Mesenchymal stem cell (in vitro differentiated cells and primary cell): ENCODE measurements at regions not wholly inside any gene's neighbourhood (a gene's known extent, or its start where the extent isn't known, plus 50 kb on each side); places are given as distances from the start of the nearest gene placed in this dataset.

Experiments
- DNase-seq: peaks from one replicate; pipeline ENCODE4 v3.0.0-alpha.2; 2013
- H2AFZ ChIP-seq: one replicate; pipeline ENCODE4 v1.6.1; 2013; ENCODE audit warnings: low read depth, mild to moderate bottlenecking, control low read depth, inconsistent platforms, low read length, moderate library complexity
- H2AK5ac ChIP-seq: 2 replicates; pipeline ENCODE4 v1.6.1; 2013; ENCODE audit warnings: low read length, moderate library complexity, mild to moderate bottlenecking, inconsistent platforms; ENCODE audit not compliant: severe bottlenecking
- H2BK120ac ChIP-seq: one replicate; pipeline ENCODE4 v1.6.1; 2013; ENCODE audit warnings: low read depth, mild to moderate bottlenecking, inconsistent platforms, low read length, moderate library complexity
- H2BK12ac ChIP-seq, 2 experiments: one replicate each; pipeline ENCODE4 v1.6.1; 2013; ENCODE audit warnings: inconsistent platforms in 2 of 2, low read length in 2 of 2, mild to moderate bottlenecking in 2 of 2, moderate library complexity in 2 of 2, control low read depth in 1 of 2
- H2BK15ac ChIP-seq: one replicate; pipeline ENCODE4 v1.6.1; 2013; ENCODE audit warnings: mild to moderate bottlenecking, low read depth, inconsistent platforms; ENCODE audit not compliant: poor library complexity, severe bottlenecking
- H2BK5ac ChIP-seq: 2 replicates; pipeline ENCODE4 v1.6.1; 2013; ENCODE audit warnings: low read depth, mild to moderate bottlenecking, low read length, control low read depth, inconsistent platforms; ENCODE audit not compliant: poor library complexity, severe bottlenecking
- H3K14ac ChIP-seq, 2 experiments: one replicate each; pipeline ENCODE4 v1.6.1; 2013; ENCODE audit warnings: inconsistent platforms in 2 of 2, low read length in 2 of 2, control low read depth in 1 of 2, mild to moderate bottlenecking in 1 of 2, moderate library complexity in 1 of 2
- H3K18ac ChIP-seq, 2 experiments: one replicate each; pipeline ENCODE4 v1.6.1; 2013; ENCODE audit warnings: inconsistent platforms in 2 of 2, low read length in 2 of 2, control low read depth in 1 of 2, low read depth in 1 of 2, mild to moderate bottlenecking in 1 of 2
- H3K23ac ChIP-seq, 2 experiments: one replicate each; pipeline ENCODE4 v1.6.1; 2013; ENCODE audit warnings: inconsistent platforms in 2 of 2, low read length in 2 of 2, mild to moderate bottlenecking in 2 of 2, moderate library complexity in 2 of 2, control low read depth in 1 of 2
- H3K27ac ChIP-seq: 2 replicates; pipeline ENCODE4 v1.5.1; 2013; ENCODE audit warnings: mild to moderate bottlenecking, moderate library complexity, low read length, control low read depth, inconsistent platforms; ENCODE audit not compliant: poor library complexity, severe bottlenecking
- H3K27me3 ChIP-seq, 2 experiments: 2 replicates each; pipeline versions ENCODE4 v1.6.1 to v1.7.0; 2013; ENCODE audit warnings: low read length in 2 of 2, mild to moderate bottlenecking in 2 of 2, moderate library complexity in 2 of 2, control low read depth in 1 of 2, inconsistent platforms in 1 of 2; ENCODE audit not compliant: control insufficient read depth in 1 of 2, insufficient read depth in 1 of 2
- H3K36me3 ChIP-seq, 2 experiments: 2 replicates each; pipeline versions ENCODE4 v1.6.1 to v1.7.0; 2013; ENCODE audit warnings: low read length in 2 of 2, control low read depth in 1 of 2, inconsistent platforms in 1 of 2, low read depth in 1 of 2, mild to moderate bottlenecking in 1 of 2; ENCODE audit not compliant: insufficient read depth in 2 of 2, control insufficient read depth in 1 of 2
- H3K4ac ChIP-seq, 2 experiments: one replicate each; pipeline ENCODE4 v1.6.1; 2013; ENCODE audit warnings: inconsistent platforms in 2 of 2, low read length in 2 of 2, mild to moderate bottlenecking in 2 of 2, moderate library complexity in 2 of 2, control low read depth in 1 of 2, low read depth in 1 of 2
- H3K4me1 ChIP-seq: 2 replicates; pipeline ENCODE4 v1.6.1; 2013; ENCODE audit warnings: low read depth, low read length, control low read depth; ENCODE audit not compliant: control insufficient read depth, insufficient read depth
- H3K4me2 ChIP-seq: 2 replicates; pipeline ENCODE4 v1.6.1; 2013; ENCODE audit warnings: low read length, mild to moderate bottlenecking, inconsistent platforms; ENCODE audit not compliant: poor library complexity, severe bottlenecking
- H3K4me3 ChIP-seq, 2 experiments: 2 replicates each; pipeline versions ENCODE4 v1.5.1 to v1.7.0; 2013; ENCODE audit warnings: low read length in 2 of 2, mild to moderate bottlenecking in 2 of 2, control low read depth in 1 of 2, low read depth in 1 of 2; ENCODE audit not compliant: insufficient read depth in 1 of 2
- H3K79me1 ChIP-seq: replicated peaks from 2 replicates; pipeline ENCODE4 v1.6.1; 2013; ENCODE audit warnings: mild to moderate bottlenecking, control low read depth, low read length, inconsistent platforms; ENCODE audit not compliant: poor library complexity, severe bottlenecking
- H3K9ac ChIP-seq: 2 replicates; pipeline ENCODE4 v1.7.0; 2013; ENCODE audit warnings: mild to moderate bottlenecking, low read length, moderate library complexity
- H3K9me3 ChIP-seq: 2 replicates; pipeline ENCODE4 v1.7.0; 2013; ENCODE audit warnings: mild to moderate bottlenecking, low read length; ENCODE audit not compliant: control insufficient read depth
- H4K8ac ChIP-seq: one replicate; pipeline ENCODE4 v1.6.1; 2013; ENCODE audit warnings: inconsistent platforms, mild to moderate bottlenecking, low read length, moderate library complexity
- H4K91ac ChIP-seq: one replicate; pipeline ENCODE4 v1.6.1; 2013; ENCODE audit warnings: mild to moderate bottlenecking, low read length, inconsistent platforms
- WGBS: methylation state at CpG from one replicate; pipeline ENCODE4 v1.1.7; 2013; ENCODE audit warnings: mixed read lengths; 5-methylcytosine and 5-hydroxymethylcytosine counted together

DNA sequence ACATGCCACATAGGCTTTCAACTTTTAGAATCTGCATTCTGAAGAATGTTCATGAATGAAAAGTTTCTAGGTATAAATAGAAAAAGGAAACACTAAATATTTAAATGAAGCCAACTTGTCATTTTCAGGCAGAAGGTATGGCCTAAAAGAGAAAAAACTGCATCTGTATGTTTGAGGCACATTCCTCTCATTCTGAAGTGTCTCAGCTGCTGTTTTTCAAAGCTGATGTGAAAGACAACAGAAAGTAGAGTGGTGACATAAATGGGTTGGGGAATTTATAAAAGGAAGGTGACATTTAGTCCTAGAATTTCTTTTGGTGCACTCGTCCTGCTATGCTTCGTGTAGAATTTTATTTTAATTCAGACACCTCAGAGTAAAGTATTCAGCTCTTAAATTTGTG, 539.6 kb upstream of the SLITRK5 start:
- no peak overlapping the region for H4K8ac ChIP-seq
- no peaks in the 10 kb centered on the region for H3K4me1 ChIP-seq
- H2BK12ac ChIP-seq = no peak overlapping the region
- H3K9ac ChIP-seq = no peak overlapping the region
- H2BK5ac ChIP-seq = no peak overlapping the region
- DNase-seq = peak; percentile 17
- no peak overlapping the region for H3K4ac ChIP-seq
- H2AFZ ChIP-seq = no peak overlapping the region
- no CpG with 5 or more reads among the region's 2 CpGs for WGBS
- H3K79me1 ChIP-seq = no peaks in the 10 kb centered on the region
- no peak overlapping the region for H3K27ac ChIP-seq
- H2BK120ac ChIP-seq = no peak overlapping the region
- no peaks in the 10 kb centered on the region for H3K27me3 ChIP-seq
- H3K23ac ChIP-seq = no peak overlapping the region
- H3K4me2 ChIP-seq = no peak overlapping the region
- no peaks in the 10 kb centered on the region for H3K9me3 ChIP-seq
- no peak overlapping the region for H4K91ac ChIP-seq
- no peak overlapping the region for H2BK15ac ChIP-seq
- no peak overlapping the region for H3K4me3 ChIP-seq
- H3K36me3 ChIP-seq = no peaks in the 10 kb centered on the region
- H3K14ac ChIP-seq = no peak overlapping the region
- H3K18ac ChIP-seq = no peak overlapping the region
- no peak overlapping the region for H2AK5ac ChIP-seq

DNA sequence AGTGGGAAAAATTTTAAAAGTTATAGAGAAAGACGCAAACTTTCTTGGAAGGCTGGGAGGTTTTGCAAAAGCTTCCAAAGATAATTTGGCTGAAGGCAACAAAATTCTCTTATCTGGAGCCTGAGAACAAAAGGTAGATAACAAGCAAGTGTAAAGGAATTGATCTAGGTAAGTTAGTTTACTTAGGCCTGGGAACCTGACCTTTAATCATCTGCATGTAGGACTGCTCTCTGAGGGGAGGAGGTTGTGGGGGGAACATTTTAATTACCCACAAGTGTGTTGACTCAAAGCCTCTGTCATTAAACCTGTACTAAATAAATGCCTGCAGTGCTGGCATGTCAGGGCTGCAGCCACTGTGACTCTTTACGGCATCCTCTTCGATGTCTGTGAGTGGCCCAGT, 532.3 kb upstream of the SLITRK5 start:
- Histone ChIP-seq H3K14ac (no peak overlapping the region), H2AFZ (no peak overlapping the region), H2BK15ac (no peak overlapping the region), H3K4ac (peak overlapping the region in 1 of 2 experiments; percentile 30), H3K36me3 (no peaks in the 10 kb centered on the region), H3K27ac (no peak overlapping the region), H2AK5ac (no peak overlapping the region), H3K23ac (no peak overlapping the region), H3K9ac (no peak overlapping the region), H3K4me3 (no peak overlapping the region), H2BK120ac (no peak overlapping the region), H3K4me2 (no peak overlapping the region), H4K8ac (no peak overlapping the region), H3K9me3 (no peaks in the 10 kb centered on the region), H4K91ac (no peak overlapping the region), H3K4me1 (no peaks in the 10 kb centered on the region), H3K18ac (no peak overlapping the region), H3K27me3 (no peaks in the 10 kb centered on the region), H3K79me1 (no peaks in the 10 kb centered on the region), H2BK12ac (no peak overlapping the region), H2BK5ac (no peak overlapping the region)
- no peak for DNase-seq
- 94% methylated on average over 3 of the region's 3 CpGs for WGBS

DNA sequence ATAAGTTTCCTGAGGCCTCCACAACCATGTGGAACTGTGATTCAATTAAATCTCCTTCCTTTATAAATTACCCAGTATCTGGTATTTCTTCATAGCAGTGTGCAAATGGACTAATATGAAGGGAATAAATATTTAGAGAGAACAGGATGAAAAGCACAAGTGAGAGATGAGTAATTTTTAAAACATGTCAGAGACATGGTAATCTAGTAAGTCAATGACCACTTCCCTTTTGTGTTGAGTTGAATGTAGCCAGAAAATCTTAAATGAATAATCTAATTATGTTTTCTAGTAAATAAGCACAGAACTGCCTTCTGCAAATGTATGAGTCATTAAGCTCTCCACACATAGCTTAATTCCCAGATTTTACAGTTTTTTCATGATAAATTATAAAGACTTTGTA, 524.1 kb upstream of the SLITRK5 start:
- H3K23ac ChIP-seq = no peak overlapping the region
- H3K79me1 ChIP-seq = no peaks in the 10 kb centered on the region
- no peak overlapping the region for H2BK15ac ChIP-seq
- no peak overlapping the region for H3K14ac ChIP-seq
- H3K4ac ChIP-seq = no peak overlapping the region
- no peaks in the 10 kb centered on the region for H3K9me3 ChIP-seq
- no peaks in the 10 kb centered on the region for H3K27me3 ChIP-seq
- no peak overlapping the region for H4K91ac ChIP-seq
- no peak overlapping the region for H3K4me3 ChIP-seq
- H4K8ac ChIP-seq = no peak overlapping the region
- no peak overlapping the region for H3K4me2 ChIP-seq
- no peak overlapping the region for H2AFZ ChIP-seq
- peak; percentile 48 for DNase-seq
- no peak overlapping the region for H2BK120ac ChIP-seq
- no peak overlapping the region for H3K9ac ChIP-seq
- H3K18ac ChIP-seq = no peak overlapping the region
- H2AK5ac ChIP-seq = no peak overlapping the region
- H2BK5ac ChIP-seq = no peak overlapping the region
- H3K27ac ChIP-seq = no peak overlapping the region
- H3K36me3 ChIP-seq = no peaks in the 10 kb centered on the region
- H2BK12ac ChIP-seq = no peak overlapping the region
- no peaks in the 10 kb centered on the region for H3K4me1 ChIP-seq

DNA sequence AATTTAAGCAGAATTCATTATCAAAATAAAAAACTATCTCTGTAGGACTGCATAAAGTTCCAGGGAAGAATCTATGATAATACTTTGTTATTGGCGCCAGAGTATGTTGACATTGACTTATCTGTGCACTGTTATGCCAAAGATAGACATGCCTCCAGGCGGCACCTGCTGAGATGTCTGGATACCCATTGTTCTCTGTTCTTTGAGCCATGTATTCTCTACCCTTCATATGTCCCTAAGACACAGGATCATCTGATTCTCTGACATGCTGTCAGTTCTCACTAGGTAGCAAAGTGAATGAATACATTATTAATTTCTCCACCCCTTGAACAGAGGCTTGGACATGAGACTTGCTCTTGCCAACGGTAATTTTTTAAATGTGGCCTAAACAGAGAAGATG, 517.8 kb upstream of the SLITRK5 start:
- no peak overlapping the region for H2BK120ac ChIP-seq
- H4K8ac ChIP-seq = no peak overlapping the region
- H3K14ac ChIP-seq = no peak overlapping the region
- H2BK15ac ChIP-seq = no peak overlapping the region
- H3K4me2 ChIP-seq = no peak overlapping the region
- DNase-seq = no peak
- no peak overlapping the region for H3K4ac ChIP-seq
- H3K4me1 ChIP-seq = no peaks in the 10 kb centered on the region
- no peak overlapping the region for H3K27ac ChIP-seq
- H3K4me3 ChIP-seq = no peak overlapping the region
- peaks cover 8% of the 10 kb centered on the region for H3K9me3 ChIP-seq
- H3K36me3 ChIP-seq = no peaks in the 10 kb centered on the region
- WGBS = 98% methylated on average over 3 of the region's 3 CpGs
- H2AFZ ChIP-seq = no peak overlapping the region
- no peaks in the 10 kb centered on the region for H3K79me1 ChIP-seq
- no peak overlapping the region for H3K23ac ChIP-seq
- H3K9ac ChIP-seq = no peak overlapping the region
- H2BK12ac ChIP-seq = no peak overlapping the region
- no peak overlapping the region for H2BK5ac ChIP-seq
- no peaks in the 10 kb centered on the region for H3K27me3 ChIP-seq
- no peak overlapping the region for H2AK5ac ChIP-seq
- no peak overlapping the region for H3K18ac ChIP-seq
- H4K91ac ChIP-seq = no peak overlapping the region
